ENCODE measurements at regions not wholly inside any gene's neighbourhood (a gene's known extent, or its start where the extent isn't known, plus 50 kb on each side); places are given as distances from the start of the nearest gene placed in this dataset.
"Not testable (repeated sequence)": the region's sequence is repeated elsewhere in the genome, so short reads cannot be mapped to it uniquely, and the experiment has no call there.

GRCh38 chr12:4158306-4158705, 115.3 kb upstream of the CCND2 start:
- no peak for DNase-seq (ENCODE audit: low read depth in 3 of 3, low spot score in 1 of 3)

GRCh38 chr12:4157122-4157521, 116.4 kb upstream of the CCND2 start:
- no peak for DNase-seq (ENCODE audit: low read depth in 3 of 3, low spot score in 1 of 3)

GRCh38 chr12:4156317-4156716, 117.2 kb upstream of the CCND2 start:
- no peak for DNase-seq (ENCODE audit: low read depth in 3 of 3, low spot score in 1 of 3)

- DNase-seq (ENCODE audit: low read depth in 3 of 3, low spot score in 1 of 3) = no peak
These were observed 118.8 kb upstream of the CCND2 start for GRCh38 chr12:4154672-4155225.

GRCh38 chr12:4153343-4153892, 120.1 kb upstream of the CCND2 start:
- DNase-seq (ENCODE audit: low read depth in 3 of 3, low spot score in 1 of 3) = peak in 1 of 3 donors; percentile 34

- DNase-seq (ENCODE audit: low read depth in 3 of 3, low spot score in 1 of 3) = no peak
These were observed 121.3 kb upstream of the CCND2 start for GRCh38 chr12:4152145-4152795.

GRCh38 chr12:4151362-4152121, 122.0 kb upstream of the CCND2 start:
- no peak for DNase-seq (ENCODE audit: low read depth in 3 of 3, low spot score in 1 of 3)

GRCh38 chr12:4150355-4150754, 123.2 kb upstream of the CCND2 start:
- not testable (repeated sequence) for DNase-seq (ENCODE audit: low read depth in 3 of 3, low spot score in 1 of 3)

- peak in 1 of 3 donors; percentile 23 for DNase-seq (ENCODE audit: low read depth in 3 of 3, low spot score in 1 of 3)
These were observed 125.0 kb upstream of the CCND2 start for GRCh38 chr12:4148418-4149056.

- no peak for DNase-seq (ENCODE audit: low read depth in 3 of 3, low spot score in 1 of 3)
These were observed 126.5 kb upstream of the CCND2 start for GRCh38 chr12:4147031-4147481.

- peak in 1 of 3 donors; percentile 41 for DNase-seq (ENCODE audit: low read depth in 3 of 3, low spot score in 1 of 3)
These were observed 127.3 kb upstream of the CCND2 start for GRCh38 chr12:4145990-4146859.

- DNase-seq (ENCODE audit: low read depth in 3 of 3, low spot score in 1 of 3) = no peak
These were observed 128.9 kb upstream of the CCND2 start for GRCh38 chr12:4144676-4145075.

- DNase-seq (ENCODE audit: low read depth in 3 of 3, low spot score in 1 of 3) = no peak
These were observed 129.7 kb upstream of the CCND2 start for GRCh38 chr12:4143896-4144295.

- DNase-seq (ENCODE audit: low read depth in 3 of 3, low spot score in 1 of 3) = no peak
These were observed 132.0 kb upstream of the CCND2 start for GRCh38 chr12:4141348-4142270.

GRCh38 chr12:4140581-4141301, 132.8 kb upstream of the CCND2 start:
- no peak for DNase-seq (ENCODE audit: low read depth in 3 of 3, low spot score in 1 of 3)

GRCh38 chr12:4139191-4139590, 134.4 kb upstream of the CCND2 start:
- DNase-seq (ENCODE audit: low read depth in 3 of 3, low spot score in 1 of 3) = no peak

GRCh38 chr12:4138532-4138931, 135.0 kb upstream of the CCND2 start:
- not testable (repeated sequence) for DNase-seq (ENCODE audit: low read depth in 3 of 3, low spot score in 1 of 3)

- no peak for DNase-seq (ENCODE audit: low read depth in 3 of 3, low spot score in 1 of 3)
These were observed 135.5 kb upstream of the CCND2 start for GRCh38 chr12:4138051-4138450.

- DNase-seq (ENCODE audit: low read depth in 3 of 3, low spot score in 1 of 3) = no peak
These were observed 136.1 kb upstream of the CCND2 start for GRCh38 chr12:4137441-4137840.

Measured in stimulated activated CD4-positive, alpha-beta T cell treated with anti-CD3 and anti-CD28 coated beads, TNF-alpha, amount 100 ng/mL, for 1 hour (primary cell).